Stimulated activated CD4-positive, alpha-beta T cell treated with anti-CD3 and anti-CD28 coated beads, Interleukin-2, amount 100 ng/mL, for 24 hours (primary cell): ENCODE measurements at regions not wholly inside any gene's neighbourhood (a gene's known extent, or its start where the extent isn't known, plus 50 kb on each side); places are given as distances from the start of the nearest gene placed in this dataset.

Experiments used
- DNase-seq, 2 donors: peaks; one replicate each; pipeline ENCODE4 v3.0.0-alpha.2; 2020

- DNase-seq: no peak
Measured at GRCh38 chr20:60389441-60389840, 431.2 kb downstream of the CDH26 start.

GRCh38 chr20:60389882-60390281, 431.7 kb downstream of the CDH26 start:
- no peak for DNase-seq

DNA sequence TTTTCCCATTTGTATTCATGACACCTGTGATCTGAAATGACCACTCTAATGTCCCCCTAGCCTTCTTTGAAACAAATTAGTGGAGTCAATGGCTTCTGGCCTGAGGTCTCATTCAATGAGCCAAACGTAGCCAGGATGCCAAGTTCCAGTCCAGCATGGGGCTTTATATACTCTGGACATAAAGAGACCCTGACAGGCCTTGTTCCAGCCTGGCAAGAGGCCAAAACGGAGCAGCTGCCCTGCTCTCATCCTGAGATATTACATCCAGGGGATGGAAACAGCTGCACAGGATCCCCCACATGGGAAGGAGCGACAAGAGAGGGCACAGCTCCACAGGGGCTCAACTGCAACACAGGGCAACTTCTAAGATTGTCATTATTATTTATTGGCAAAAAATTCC, 437.8 kb downstream of the CDH26 start:
- DNase-seq: no peak

- DNase-seq: no peak
Measured at GRCh38 chr20:60400567-60400966, 442.3 kb downstream of the CDH26 start.

- DNase-seq: no peak
Measured at GRCh38 chr20:60402189-60403058, 444.2 kb downstream of the CDH26 start.

DNA sequence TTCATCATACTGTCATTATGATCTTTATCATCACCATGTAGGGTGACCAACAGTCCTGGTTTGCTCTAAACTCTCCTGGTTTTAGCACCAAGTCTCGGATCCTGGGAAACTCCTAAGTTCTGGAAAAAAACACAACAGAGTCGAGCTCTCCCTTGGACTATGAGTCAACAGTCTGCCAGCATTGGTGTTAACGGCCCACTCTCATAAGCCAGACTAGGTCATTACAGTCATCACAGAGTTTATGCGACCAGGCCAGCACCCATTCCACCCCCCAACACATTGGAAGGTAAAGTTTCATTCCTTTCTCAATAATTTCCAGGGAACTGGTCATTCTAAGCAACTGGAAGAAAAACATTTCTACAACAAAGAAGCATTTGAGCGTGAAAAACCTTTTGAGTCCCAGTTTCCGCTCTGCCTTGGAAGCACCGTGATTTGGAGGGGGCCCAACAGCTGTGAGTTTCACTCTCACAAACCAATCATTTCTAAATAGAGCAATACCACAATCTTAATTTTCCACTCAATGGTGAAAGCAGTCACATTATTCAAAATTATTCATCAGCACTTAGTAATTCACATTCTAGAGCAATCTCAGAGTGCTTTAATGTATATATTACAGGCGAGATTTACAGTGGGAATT, 445.0 kb downstream of the CDH26 start:
- DNase-seq: no peak

GRCh38 chr20:60407011-60407771, 449.0 kb downstream of the CDH26 start:
- no peak for DNase-seq

DNA sequence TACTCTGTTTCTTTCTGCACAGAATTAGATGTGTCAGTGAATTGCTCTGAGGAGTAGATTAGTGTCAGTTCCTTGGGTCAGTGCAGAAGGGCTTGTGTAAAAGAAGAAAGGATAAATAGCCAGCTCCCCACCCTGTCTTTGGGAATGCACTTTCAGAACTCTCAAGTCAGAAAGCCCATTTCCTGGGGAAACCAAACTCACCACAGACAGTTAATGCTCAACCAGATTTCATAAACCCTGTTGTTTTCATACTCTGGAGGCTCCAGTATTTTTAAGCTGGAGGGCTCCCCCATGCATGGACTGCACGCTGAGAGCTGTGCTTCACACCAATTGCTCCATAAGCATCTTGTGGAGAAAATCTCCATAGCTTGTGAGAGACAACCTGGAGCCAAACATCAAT, 449.7 kb downstream of the CDH26 start:
- no peak for DNase-seq

DNA sequence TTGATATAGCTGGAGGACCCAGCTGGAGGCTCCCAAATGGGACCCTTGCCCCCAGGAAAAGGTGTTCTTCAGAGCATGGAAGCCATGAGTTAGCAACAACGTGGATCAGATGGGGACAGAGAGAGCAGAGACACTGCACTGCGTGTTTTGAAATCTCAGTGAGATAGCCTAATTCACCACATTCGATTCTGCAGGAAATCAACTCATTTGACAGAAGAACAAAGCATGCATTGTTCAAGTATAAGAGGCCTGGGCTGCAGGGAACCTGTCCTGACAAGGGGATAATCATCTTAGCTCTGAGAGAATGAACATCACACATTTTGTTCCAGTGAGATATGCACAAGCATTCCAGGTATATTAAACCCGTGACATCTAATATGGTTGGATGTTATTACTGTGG, 450.2 kb downstream of the CDH26 start:
- DNase-seq: no peak

- DNase-seq: no peak
Measured at GRCh38 chr20:60410618-60411264, 452.5 kb downstream of the CDH26 start.

DNA sequence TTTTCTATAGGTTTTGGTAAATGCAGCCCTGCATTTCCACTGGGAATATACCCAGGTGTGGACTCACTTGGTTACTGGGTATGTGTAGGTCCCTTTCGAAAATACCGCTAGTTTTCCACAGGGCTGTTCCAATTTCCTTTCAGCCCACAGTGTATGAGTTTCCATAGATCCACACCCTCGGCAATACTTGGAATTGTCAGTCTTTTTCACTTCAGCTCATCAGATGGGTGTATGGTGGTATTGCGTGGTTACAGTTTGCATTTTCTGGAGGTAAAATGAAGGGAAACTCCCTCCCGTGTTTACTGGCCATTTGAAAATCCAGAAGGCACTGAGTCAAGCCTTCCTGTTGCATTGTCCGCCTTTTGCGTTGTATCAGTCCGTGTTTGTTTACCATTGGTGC, 453.6 kb downstream of the CDH26 start:
- no peak for DNase-seq

DNA sequence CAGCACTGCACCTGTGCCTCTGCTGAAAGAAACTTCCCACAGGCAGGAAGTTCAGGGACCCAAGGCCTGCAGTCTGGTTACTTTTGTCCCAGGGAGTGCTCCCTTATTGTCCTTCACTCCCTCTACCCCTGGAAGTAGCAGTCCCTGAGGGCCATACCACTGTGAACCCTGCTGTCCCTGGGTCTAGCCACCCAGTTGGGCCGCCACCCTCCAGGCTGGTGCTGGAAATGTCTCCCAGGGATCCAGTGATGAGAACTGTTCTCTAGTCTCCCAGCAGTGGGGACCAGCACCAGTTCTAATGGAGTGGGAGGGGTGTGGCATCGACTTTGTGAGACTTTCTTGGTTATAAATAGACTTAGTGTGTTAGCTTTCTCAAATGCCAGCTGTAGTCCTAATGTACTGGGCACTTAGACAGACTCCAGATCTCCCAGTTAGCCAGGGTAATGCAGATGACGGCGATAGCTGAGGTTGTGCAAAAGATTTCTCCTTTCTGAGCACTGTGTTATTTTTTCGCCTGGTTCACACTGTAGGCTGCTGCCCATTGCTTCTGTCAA, 462.5 kb downstream of the CDH26 start:
- DNase-seq: no peak

DNA sequence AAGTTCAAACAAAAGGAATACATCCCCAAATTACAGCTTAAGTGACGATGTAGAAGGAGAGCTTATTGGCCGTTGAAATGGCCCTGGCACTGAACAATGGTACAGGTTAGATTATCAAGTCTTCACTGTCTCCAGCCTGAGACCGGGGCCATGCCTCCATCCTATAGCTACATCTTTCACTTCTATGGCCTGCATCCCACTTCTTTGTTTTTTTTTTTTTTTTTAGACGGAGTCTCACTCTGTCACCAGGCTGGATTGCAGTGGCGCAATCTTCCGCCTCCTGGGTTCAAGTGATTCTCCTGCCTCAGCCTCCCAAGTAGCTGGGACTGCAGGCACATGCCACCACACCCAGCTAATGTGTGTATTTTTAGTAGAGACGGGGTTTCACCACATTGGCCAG, 464.6 kb downstream of the CDH26 start:
- no peak for DNase-seq

- no peak for DNase-seq
Measured at GRCh38 chr20:60424267-60424902, 466.2 kb downstream of the CDH26 start.

DNA sequence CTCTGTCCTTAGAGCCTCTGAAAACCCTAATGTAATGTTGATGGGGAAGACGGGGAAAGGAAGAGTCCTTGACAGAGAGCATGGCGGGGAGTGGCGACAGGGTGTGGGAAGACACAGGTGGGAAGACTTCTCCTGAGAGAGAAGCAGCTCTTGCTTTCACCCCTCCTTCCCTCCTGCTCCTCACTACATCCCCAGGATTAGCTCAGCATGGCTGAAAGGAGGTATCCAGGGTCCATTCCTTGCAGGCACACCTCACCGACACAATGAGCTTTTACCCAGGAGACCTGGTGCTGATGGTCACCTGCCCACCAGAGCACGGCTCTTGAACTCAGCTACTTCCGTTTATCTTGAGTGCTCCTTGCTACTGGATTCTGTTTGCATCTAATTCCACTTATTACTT, 469.3 kb downstream of the CDH26 start:
- no peak for DNase-seq

GRCh38 chr20:60428651-60429050, 470.4 kb downstream of the CDH26 start:
- DNase-seq: no peak

GRCh38 chr20:60430516-60431001, 472.3 kb downstream of the CDH26 start:
- DNase-seq: no peak

DNA sequence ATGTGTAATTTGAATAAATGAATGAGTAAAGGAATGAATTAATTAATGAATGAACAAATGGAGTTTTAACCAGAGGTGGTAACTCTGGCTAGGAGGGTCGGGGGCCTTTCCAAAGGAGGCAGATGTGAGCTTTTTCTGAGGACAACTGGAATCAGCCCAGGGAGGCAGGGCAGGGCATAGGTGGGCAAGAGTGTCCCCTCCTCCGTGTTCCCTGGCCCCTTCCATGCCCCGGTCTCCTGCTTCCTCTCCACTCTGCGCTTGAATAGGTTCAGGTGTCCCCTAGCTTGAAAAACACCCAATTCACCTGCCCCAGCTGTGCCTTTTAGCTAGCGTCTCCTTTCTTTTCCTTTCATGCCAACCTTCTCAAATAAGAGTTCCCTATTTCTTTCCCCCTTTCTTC, 473.1 kb downstream of the CDH26 start:
- no peak for DNase-seq

DNA sequence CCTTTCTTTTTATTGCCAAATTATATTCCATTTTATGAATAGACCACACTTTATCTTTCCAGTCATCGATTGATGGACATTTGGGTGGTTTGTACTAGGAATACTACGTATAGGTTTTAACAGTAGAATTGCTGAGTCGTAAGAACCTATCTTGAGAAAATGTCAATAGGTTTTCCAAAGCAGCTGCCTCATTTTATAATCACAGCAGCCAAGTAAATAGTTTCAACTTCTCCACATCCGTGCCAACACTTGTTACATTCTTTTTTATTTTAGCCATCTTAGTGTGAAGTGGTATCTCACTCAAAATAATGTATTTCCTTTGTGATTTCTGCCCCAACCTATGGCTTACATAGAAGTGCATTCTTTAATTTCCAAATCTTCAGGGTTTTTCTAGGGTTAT, 479.2 kb downstream of the CDH26 start:
- no peak for DNase-seq

DNA sequence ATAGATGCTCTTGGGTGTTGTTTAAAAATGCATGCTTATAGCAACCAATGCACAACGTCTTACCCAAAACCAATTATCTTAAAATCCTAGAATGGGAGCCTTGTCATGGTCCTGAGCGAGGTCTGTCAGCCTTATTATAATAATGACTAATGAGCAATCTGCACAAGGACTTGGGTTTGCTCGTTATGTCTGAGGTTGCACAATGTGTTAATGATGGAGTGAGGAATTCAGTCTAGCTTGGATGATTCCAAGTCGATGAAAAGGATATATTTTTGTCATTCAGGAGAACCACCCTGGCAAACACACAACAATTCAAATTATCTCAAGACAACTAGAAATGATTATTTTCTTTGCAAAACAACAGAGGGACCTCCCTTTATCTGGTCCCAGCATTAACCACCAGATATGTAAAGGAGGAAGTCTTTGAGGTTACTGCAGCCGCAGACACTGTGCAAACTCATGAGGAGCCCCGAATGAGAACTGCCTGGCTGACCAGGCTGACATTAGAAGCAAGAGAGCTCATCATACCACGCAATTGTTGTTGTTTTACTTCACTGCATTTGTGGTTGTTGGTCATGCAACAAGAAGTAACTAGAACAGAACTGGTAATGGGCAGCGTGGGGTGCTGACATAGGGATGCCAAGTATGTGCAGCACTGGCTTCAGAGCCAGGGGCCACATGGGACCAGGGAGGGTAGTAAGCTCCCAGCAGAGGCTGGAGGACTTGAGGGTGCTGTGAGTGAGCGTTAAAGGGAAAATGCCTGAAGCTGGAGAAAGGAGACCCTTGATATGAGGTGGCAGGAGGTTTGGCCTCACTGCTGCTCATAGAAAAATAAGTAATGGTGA, 488.3 kb downstream of the CDH26 start:
- no peak for DNase-seq

DNA sequence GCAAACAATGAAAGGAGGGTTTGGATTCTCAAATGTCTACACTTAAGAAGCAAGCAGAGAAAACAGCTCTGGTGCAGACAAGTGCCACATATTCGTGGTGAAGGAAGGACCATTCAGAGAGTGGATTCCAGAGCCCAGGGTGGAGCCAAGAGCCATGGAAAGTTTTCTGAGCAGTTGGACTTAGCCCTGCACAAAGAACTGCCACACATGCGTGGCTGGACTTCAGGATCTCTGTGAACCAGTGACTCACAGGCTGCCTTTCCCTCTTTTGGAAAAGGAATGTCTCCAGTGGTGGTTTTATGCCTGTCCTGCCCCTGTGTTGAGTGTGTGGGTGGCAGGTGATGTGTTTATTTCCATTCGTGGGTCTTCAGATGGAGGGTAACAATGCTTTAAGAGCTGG, 489.5 kb downstream of the CDH26 start:
- no peak for DNase-seq
